Neural cell (in vitro differentiated cells): ENCODE measurements at regions not wholly inside any gene's neighbourhood (a gene's known extent, or its start where the extent isn't known, plus 50 kb on each side); places are given as distances from the start of the nearest gene placed in this dataset.

Experiments used
- H2AFZ ChIP-seq: fragments of 200-600, 300-800 bp; sonication (generic), shearing (Covaris generic); 2 replicates; pipeline ENCODE4 v1.6.0; 2014; ENCODE audit warnings: low read depth, mild to moderate bottlenecking, antibody characterized with exemption, low read length, moderate library complexity
- H3F3A ChIP-seq: fragments of 200-600 bp; shearing (Covaris generic); 2 replicates; pipeline ENCODE4 v1.6.1; 2016; ENCODE audit warnings: mild to moderate bottlenecking, moderate library complexity, mixed read lengths, antibody characterized with exemption, low read length; ENCODE audit not compliant: insufficient read depth, poor library complexity, severe bottlenecking
- H3K27ac ChIP-seq: fragments of 200-600, 300-800 bp; sonication (generic), shearing (Covaris generic); 2 replicates; pipeline ENCODE4 v1.5.1; 2014; ENCODE audit warnings: mild to moderate bottlenecking, low read length, moderate library complexity
- H3K27me3 ChIP-seq: fragments of 300-800, 200-600 bp; sonication (generic), shearing (Covaris generic); 2 replicates; pipeline ENCODE4 v1.6.0; 2014; ENCODE audit warnings: mild to moderate bottlenecking, low read depth, low read length, moderate library complexity; ENCODE audit not compliant: insufficient read depth
- H3K36me3 ChIP-seq: fragments of 300-800, 200-600 bp; sonication (generic), shearing (Covaris generic); 2 replicates; pipeline ENCODE4 v1.5.1; 2014; ENCODE audit warnings: mild to moderate bottlenecking, antibody characterized with exemption, low read length, moderate library complexity; ENCODE audit not compliant: insufficient read depth
- H3K4me2 ChIP-seq: fragments of 300-800, 200-600 bp; sonication (generic), shearing (Covaris generic); 2 replicates; pipeline ENCODE4 v1.6.0; 2014; ENCODE audit warnings: mild to moderate bottlenecking, low read length
- H3K4me3 ChIP-seq: fragments of 300-800, 200-600 bp; sonication (generic), shearing (Covaris generic); 2 replicates; pipeline ENCODE4 v1.5.1; 2014; ENCODE audit warnings: mild to moderate bottlenecking, low read length, moderate library complexity
- H3K79me2 ChIP-seq: fragments of 200-600 bp; shearing (Covaris generic); replicated peaks from 2 replicates; pipeline ENCODE4 v1.6.0; 2014; ENCODE audit warnings: mild to moderate bottlenecking, low read length, moderate library complexity; ENCODE audit not compliant: insufficient read depth
- H3K9ac ChIP-seq: fragments of 300-800, 200-600 bp; sonication (generic), shearing (Covaris generic); 2 replicates; pipeline ENCODE4 v1.6.1; 2016; ENCODE audit warnings: mild to moderate bottlenecking, low read length, mixed read lengths
- H3K9me2 ChIP-seq: fragments of 200-600 bp; shearing (Covaris generic); 2 replicates; pipeline ENCODE4 v1.6.1; 2016; ENCODE audit warnings: mild to moderate bottlenecking, low read length, mixed read lengths; ENCODE audit not compliant: insufficient read depth
- H3K9me3 ChIP-seq: fragments of 200-600, 300-800 bp; sonication (generic), shearing (Covaris generic); 2 replicates; pipeline ENCODE4 v1.6.1; 2016; ENCODE audit warnings: mild to moderate bottlenecking, mixed run types, low read length, moderate library complexity, mixed read lengths
- H4K20me1 ChIP-seq: fragments of 200-600 bp; shearing (Covaris generic); 2 replicates; pipeline ENCODE4 v1.6.1; 2016; ENCODE audit warnings: mild to moderate bottlenecking, mixed run types; ENCODE audit not compliant: insufficient read depth
- CTCF ChIP-seq: fragments of 450-650 bp; IDR thresholded peaks from 2 replicates; pipeline ENCODE4 v1.5.1; 2014; ENCODE audit warnings: antibody characterized with exemption, mild to moderate bottlenecking, moderate library complexity; ENCODE audit not compliant: poor library complexity, severe bottlenecking
- EP300 ChIP-seq: fragments of 450-650 bp; conservative IDR thresholded peaks from 2 replicates; pipeline ENCODE4 v1.6.1; 2014; ENCODE audit warnings: antibody characterized with exemption, mild to moderate bottlenecking, moderate library complexity; ENCODE audit not compliant: poor library complexity, severe bottlenecking
- EZH2 ChIP-seq: fragments of 200-600, 300-800 bp; shearing (Covaris generic), sonication (generic); IDR thresholded peaks from 2 replicates; pipeline ENCODE4 v1.6.1; 2014; ENCODE audit warnings: antibody characterized with exemption, low read length, borderline replicate concordance, mild to moderate bottlenecking; ENCODE audit not compliant: insufficient read depth, poor library complexity, severe bottlenecking
- MXI1 ChIP-seq: fragments of 450-650 bp; conservative IDR thresholded peaks from 2 replicates; pipeline ENCODE4 v1.6.1; 2014; ENCODE audit warnings: antibody characterized with exemption, mild to moderate bottlenecking; ENCODE audit not compliant: poor library complexity, severe bottlenecking
- POLR2AphosphoS5 ChIP-seq: IDR thresholded peaks from 2 replicates; pipeline ENCODE4 v1.6.1; 2012
- RAD21 ChIP-seq: fragments of 450-650 bp; conservative IDR thresholded peaks from 2 replicates; pipeline ENCODE4 v1.6.1; 2014; ENCODE audit warnings: antibody characterized with exemption, mild to moderate bottlenecking, moderate library complexity
- REST ChIP-seq: IDR thresholded peaks from 2 replicates; pipeline ENCODE4 v1.6.1; 2012; ENCODE audit warnings: borderline replicate concordance
- SMC3 ChIP-seq: fragments of 450-650 bp; conservative IDR thresholded peaks from 2 replicates; pipeline ENCODE4 v1.6.1; 2014; ENCODE audit warnings: antibody characterized with exemption, mild to moderate bottlenecking, moderate library complexity; ENCODE audit not compliant: poor library complexity
- TAF1 ChIP-seq: IDR thresholded peaks from 2 replicates; pipeline ENCODE4 v1.6.1; 2012; ENCODE audit warnings: low read depth

- H3K4me2 ChIP-seq, result no peak overlapping the region
- no peak overlapping the region for H3K9ac ChIP-seq
- H3K79me2 ChIP-seq, result no peaks in the 10 kb centered on the region
- TF ChIP-seq EP300 (no peak), SMC3 (no peak), MXI1 (no peak), TAF1 (no peak), POLR2AphosphoS5 (no peak), RAD21 (no peak), CTCF (no peak), EZH2 (no peak), REST (no peak)
- H3K9me2 ChIP-seq, result no peaks in the 10 kb centered on the region
- H3K27ac ChIP-seq, result no peak overlapping the region
- H3K36me3 ChIP-seq, result no peaks in the 10 kb centered on the region
- peaks cover 3% of the 10 kb centered on the region for H3K9me3 ChIP-seq
- H3F3A ChIP-seq, result no peaks in the 10 kb centered on the region
- H3K27me3 ChIP-seq, result no peaks in the 10 kb centered on the region
- no peaks in the 10 kb centered on the region for H4K20me1 ChIP-seq
- H2AFZ ChIP-seq, result no peak overlapping the region
- H3K4me3 ChIP-seq, result no peak overlapping the region
Measured at GRCh38 chr2:194304191-194304590, 1352.8 kb upstream of the SLC39A10 start.

- H3K27me3 ChIP-seq, result no peaks in the 10 kb centered on the region
- H3K36me3 ChIP-seq, result no peaks in the 10 kb centered on the region
- no peaks in the 10 kb centered on the region for H4K20me1 ChIP-seq
- no peak overlapping the region for H2AFZ ChIP-seq
- no peak overlapping the region for H3K27ac ChIP-seq
- H3K9me2 ChIP-seq, result no peaks in the 10 kb centered on the region
- no peak overlapping the region for H3K9ac ChIP-seq
- no peaks in the 10 kb centered on the region for H3K79me2 ChIP-seq
- no peak for TF ChIP-seq EP300
- TF ChIP-seq SMC3, result no peak
- TF ChIP-seq CTCF, result no peak
- no peak for TF ChIP-seq POLR2AphosphoS5
- TF ChIP-seq MXI1, result no peak
- TF ChIP-seq TAF1, result no peak
- TF ChIP-seq EZH2, result no peak
- no peak for TF ChIP-seq REST
- no peak for TF ChIP-seq RAD21
- no peaks in the 10 kb centered on the region for H3F3A ChIP-seq
- no peak overlapping the region for H3K4me3 ChIP-seq
- H3K4me2 ChIP-seq, result no peak overlapping the region
- H3K9me3 ChIP-seq, result peaks cover 3% of the 10 kb centered on the region
Measured at GRCh38 chr2:194301946-194302345, 1355.1 kb upstream of the SLC39A10 start.
